HG03095 (cell line): ENCODE measurements at regions not wholly inside any gene's neighbourhood (a gene's known extent, or its start where the extent isn't known, plus 50 kb on each side); places are given as distances from the start of the nearest gene placed in this dataset.
A peak's percentile ranks its signal among the peaks of the same experiment; 100 is the strongest.

Experiments used
- ATAC-seq: cut with Tn5 transposase; IDR thresholded peaks from one replicate; pipeline ENCODE4 v1.9.1; 2021; ENCODE audit warnings: moderate library complexity; ENCODE audit not compliant: unreplicated experiment

GRCh38 chr15:68524753-68525584 lies 53.8 kb upstream of the CORO2B start:
- ATAC-seq, result no peak

GRCh38 chr15:68525815-68526214 lies 53.0 kb upstream of the CORO2B start:
- peak; percentile 13 for ATAC-seq

DNA sequence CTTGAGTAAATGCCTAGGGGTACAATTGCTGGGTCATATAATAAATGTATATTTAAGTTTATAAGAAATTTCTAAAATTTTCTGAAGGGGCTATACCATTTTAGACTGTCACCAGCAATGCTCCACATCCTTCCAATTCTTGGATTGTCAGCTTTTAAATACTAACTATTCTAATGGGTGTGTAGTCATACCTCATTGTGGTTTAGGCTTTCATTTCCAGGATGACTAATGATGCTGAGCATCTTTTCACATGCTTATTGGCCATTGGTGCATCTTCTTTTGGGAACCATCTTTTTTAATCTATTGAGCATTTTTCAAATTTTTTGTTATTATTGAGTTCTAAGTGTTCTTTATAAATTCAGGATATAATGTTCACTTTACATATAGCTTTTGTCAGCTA lies 52.5 kb upstream of the CORO2B start:
- peak; percentile 73 for ATAC-seq

DNA sequence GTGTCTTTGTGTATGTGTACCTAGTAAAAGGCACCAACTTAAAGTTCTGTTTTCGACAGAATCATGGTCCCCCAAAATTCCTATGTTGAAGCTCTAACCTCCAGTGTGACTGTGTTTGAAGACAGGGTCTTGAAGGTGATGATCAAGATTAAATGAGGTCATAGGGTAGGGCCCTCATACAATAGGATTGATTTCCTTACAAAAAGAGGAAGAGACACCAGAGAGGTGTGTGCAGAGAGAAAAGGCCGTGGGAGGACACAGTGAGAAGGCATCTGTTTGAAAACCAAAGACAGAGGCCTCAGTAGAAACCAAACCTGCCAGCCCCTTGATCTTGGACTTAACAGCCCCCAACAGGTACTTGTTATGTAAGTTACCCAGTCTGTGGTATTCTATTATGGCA lies 52.0 kb upstream of the CORO2B start:
- ATAC-seq, result no peak

- ATAC-seq, result no peak
These were observed 50.0 kb upstream of the CORO2B start for GRCh38 chr15:68528626-68529290.
